GM18951 (cell line): ENCODE measurements at regions not wholly inside any gene's neighbourhood (a gene's known extent, or its start where the extent isn't known, plus 50 kb on each side); places are given as distances from the start of the nearest gene placed in this dataset.

Source experiments
- POLR2A ChIP-seq: IDR thresholded peaks from 4 replicates; pipeline ENCODE4 v1.6.1; 2011; ENCODE audit warnings: mild to moderate bottlenecking; ENCODE audit not compliant: insufficient read length, insufficient read depth; ENCODE audit errors: extremely low read depth
- in situ Hi-C: fragments of 300-500 bp; cut with MboI; formaldehyde crosslinking; loops from one replicate; pipeline ENCODE4 v1.12.0; 2022; ENCODE audit warnings: low sequenced_read_pairs, mixed read lengths, inconsistent platforms; ENCODE audit not compliant: unreplicated experiment

DNA sequence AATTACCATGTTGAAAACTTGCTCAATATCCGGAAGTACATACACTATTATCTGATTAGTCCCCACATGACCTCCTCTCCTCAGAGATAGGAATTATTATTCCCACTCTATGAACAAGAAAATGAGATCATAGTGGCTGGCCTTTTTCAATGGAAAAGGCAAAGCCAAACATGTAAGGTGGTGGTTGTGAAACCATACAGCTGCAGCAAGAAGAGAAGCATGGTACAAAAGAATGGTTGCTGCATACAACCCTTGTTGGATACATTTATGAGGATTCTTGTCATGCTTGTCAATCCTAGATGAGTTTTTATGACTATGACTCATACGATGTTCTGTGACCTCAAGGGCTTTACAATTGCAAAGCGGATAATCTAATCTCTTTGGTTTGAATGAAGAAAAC is 514.7 kb downstream of the PLPP3 start:
- no peak for TF ChIP-seq POLR2A
- in situ Hi-C loops = no loop called here

DNA sequence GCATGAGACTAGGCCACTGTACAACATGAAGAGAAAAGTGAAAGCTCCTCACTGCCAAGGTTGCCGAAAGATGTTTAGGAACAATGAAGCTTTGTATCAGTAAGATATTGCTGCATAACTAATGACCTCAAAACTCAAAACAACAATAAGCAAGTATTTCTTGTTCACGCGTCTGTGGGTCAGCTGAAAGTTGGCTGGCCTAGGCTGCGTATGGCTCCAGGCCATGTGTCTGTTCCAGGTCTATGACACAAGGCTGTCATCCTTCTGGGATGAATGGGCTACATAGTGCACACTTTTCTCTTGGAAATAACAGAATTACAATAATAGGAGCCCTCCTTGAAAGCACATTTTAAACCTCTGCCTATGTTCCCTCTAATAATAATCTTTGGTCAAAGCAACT is 515.9 kb downstream of the PLPP3 start:
- TF ChIP-seq POLR2A = no peak
- in situ Hi-C loops = no loop called here

GRCh38 chr1:56062625-56063024 is 516.7 kb downstream of the PLPP3 start:
- no peak for TF ChIP-seq POLR2A
- in situ Hi-C loops = no loop called here

- no peak for TF ChIP-seq POLR2A
- in situ Hi-C loops = no loop called here
Measured at GRCh38 chr1:56061824-56062223, 517.5 kb downstream of the PLPP3 start.

DNA sequence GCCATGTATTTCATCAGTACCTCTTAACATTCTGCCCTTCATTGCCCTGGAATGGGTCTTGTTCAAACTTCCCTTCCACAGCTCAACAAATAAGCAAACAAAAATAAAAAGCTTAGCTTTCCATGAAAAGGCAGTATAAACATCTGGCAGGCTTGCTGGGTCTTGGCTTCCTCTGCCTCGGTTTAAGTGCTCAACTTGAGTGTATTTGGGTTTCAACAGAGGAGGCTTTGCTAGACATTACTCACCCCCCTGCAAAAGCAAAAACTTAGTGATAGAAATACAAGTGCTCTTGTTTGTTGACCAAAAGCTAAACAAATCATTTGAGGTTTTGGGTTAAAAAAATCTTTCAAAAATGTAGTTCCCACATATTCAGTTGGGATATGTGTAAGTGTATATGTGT is 518.5 kb downstream of the PLPP3 start:
- TF ChIP-seq POLR2A = no peak
- in situ Hi-C loops = no loop called here

DNA sequence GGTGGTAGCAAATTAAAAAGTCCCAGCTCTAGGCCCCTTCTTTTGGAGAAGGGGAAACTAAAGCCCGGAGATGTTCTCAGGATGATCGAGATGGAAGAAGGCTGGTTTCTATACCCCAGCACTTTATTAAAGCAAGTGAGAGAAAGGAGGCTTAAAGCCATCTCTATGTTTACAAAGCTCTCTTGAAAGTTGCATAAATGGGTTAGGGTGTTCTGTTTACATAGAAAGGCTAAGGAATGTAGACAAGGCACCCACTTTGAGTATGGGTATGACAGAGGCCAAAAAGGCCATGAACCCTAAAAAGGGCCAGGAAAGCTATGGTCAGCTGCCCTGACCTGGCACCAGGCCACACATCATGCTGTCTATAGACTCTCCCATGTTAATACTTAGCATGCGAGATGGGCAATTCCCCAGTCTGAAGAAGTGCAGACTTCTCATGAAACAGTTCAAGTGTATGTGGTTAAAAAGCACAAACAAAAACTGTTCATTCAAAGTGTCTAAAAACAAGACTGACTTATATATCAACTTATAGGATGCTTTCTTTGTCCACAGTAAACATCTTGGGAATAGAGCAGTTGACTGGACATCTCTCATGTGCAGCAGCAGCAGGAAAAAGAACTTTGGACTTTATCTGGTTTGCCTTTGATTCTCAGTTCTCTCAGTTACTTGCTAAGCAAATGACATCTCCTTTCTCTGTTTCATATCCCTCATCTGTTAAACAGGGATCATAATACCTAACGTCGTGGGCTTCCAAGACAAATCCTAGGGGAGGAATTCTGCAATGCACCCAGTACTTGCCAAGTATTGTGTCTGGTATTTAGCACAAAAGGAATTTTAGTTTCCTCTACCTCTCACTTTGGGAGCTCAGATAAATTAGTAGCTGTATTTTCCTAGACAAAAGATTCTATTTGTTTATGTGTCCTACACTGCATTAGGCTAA is 521.6 kb downstream of the PLPP3 start:
- in situ Hi-C loops = no loop called here
- TF ChIP-seq POLR2A = no peak

- in situ Hi-C loops = no loop called here
Measured at GRCh38 chr1:56056438-56057287, 522.7 kb downstream of the PLPP3 start.

DNA sequence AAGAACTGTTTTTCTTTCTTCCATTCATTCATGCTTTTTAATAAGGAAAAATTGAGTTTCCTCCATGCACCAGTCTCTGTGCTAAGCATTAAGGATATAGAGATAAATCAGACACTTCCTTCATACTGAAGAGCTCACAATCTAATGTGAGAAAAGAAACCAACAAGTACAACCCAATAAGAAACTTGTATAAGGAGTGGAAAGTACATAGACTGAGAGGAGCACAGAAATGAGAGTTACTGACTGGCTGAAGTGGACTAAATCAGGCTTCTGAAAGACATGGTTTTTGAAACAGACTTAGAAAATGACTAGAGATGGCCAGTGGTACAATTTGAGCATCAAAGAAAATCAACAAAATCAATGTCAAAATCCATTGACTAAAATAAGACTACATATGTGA is 524.4 kb downstream of the PLPP3 start:
- TF ChIP-seq POLR2A = no peak
- in situ Hi-C loops = no loop called here

More at GRCh38 chr1:56056438-56057287, 522.7 kb downstream of the PLPP3 start:
- TF ChIP-seq POLR2A = no peak

DNA sequence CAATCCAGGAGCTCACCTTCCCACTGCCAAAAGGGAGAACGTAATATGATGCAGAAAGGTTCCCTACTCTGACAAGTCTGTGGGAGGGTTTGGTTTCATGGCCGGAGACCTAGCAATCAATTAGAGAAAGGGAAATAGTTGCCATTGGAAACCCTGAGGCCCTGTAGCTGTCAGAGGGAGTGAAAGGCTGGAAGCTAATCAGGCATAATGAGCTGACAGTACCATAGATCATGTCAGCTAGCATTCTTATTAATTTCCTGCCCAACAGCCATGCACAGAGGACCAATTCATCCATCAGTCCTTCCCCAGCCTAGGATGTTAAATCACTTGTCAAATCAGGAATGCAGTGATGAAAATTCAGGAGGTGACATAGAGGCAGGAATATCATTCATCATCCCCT is 527.3 kb downstream of the PLPP3 start:
- no peak for TF ChIP-seq POLR2A
- in situ Hi-C loops = no loop called here

GRCh38 chr1:56050911-56051310 is 528.5 kb downstream of the PLPP3 start:
- no peak for TF ChIP-seq POLR2A
- in situ Hi-C loops = no loop called here

GRCh38 chr1:56045477-56045876 is 533.9 kb downstream of the PLPP3 start:
- no peak for TF ChIP-seq POLR2A

GRCh38 chr1:56045062-56045461 is 534.3 kb downstream of the PLPP3 start:
- TF ChIP-seq POLR2A = no peak
- in situ Hi-C loops = no loop called here

More at GRCh38 chr1:56045477-56045876, 533.9 kb downstream of the PLPP3 start:
- in situ Hi-C loops = no loop called here

DNA sequence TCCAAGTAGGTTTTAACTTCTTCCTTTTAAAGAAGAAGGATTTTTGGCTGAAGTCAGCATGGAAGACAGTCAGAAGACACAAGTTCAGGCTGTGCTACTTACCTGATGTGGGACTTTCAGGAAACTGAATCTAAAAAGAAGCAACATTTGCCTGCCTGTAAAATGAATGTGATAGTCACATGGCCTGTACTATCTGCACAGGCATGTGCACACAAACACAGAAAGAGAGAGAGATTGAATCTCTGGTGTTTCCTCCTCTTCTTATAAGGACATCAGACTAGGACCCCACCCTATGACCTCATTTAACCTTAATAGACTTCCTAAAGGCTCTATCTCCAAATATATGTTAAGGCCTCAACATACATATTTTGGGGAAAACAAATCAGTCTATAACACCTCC is 542.9 kb downstream of the PLPP3 start:
- TF ChIP-seq POLR2A = no peak
- in situ Hi-C loops = no loop called here
